ENCODE measurements at regions not wholly inside any gene's neighbourhood (a gene's known extent, or its start where the extent isn't known, plus 50 kb on each side); places are given as distances from the start of the nearest gene placed in this dataset.
"Not testable (repeated sequence)": the region's sequence is repeated elsewhere in the genome, so short reads cannot be mapped to it uniquely, and the experiment has no call there.

DNA sequence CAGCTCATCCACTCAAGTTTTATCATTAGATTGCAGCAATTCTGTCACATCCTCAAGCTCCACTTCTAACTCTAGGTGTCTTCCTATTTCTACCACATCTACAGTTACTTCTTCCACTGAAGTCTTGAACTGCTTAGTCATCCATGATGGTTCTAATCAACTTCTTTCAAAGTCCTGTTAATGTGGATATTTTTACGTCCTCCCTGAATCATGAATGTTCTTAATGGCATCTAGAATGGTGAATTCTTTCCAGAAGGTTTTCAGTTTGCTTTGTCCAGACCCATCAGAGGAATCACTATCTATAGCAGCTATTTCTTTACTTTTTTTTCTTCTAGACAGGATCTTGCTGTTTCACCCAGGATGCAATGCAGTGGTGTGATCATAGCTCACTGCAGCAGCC is 78.0 kb upstream of the RNPC3 start:
- no peak for TF ChIP-seq ZFX (IDR thresholded peaks at IDR 0.05)
- TF ChIP-seq CTCF (conservative IDR thresholded peaks at IDR 0.05) = no peak
- H3K27ac ChIP-seq = no peak overlapping the region

- no peak overlapping the region for H3K27ac ChIP-seq
- TF ChIP-seq CTCF (conservative IDR thresholded peaks at IDR 0.05) = no peak
- TF ChIP-seq ZFX (IDR thresholded peaks at IDR 0.05) = no peak
These were observed 84.2 kb upstream of the RNPC3 start for GRCh38 chr1:103441342-103441741.

GRCh38 chr1:103436568-103437100 is 88.9 kb upstream of the RNPC3 start:
- not testable (repeated sequence) for H3K27ac ChIP-seq

DNA sequence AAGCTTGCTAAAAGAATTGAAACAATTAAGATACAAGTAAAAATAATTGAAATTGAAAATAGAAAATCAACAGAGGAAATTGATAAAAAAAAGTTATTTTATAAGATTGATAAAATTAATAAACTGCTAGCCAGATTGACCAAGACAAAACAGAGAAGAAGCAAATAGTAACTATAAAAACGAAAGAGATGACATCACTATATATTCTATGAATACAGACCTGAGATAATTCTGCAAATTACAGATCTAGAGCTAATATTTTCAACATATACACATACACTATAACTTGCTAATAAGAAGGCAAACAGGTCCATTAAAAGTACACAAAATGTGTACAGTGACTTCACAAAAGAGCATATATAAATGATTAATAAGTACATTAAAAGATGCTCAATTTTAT is 90.1 kb upstream of the RNPC3 start:
- no peak overlapping the region for H3K27ac ChIP-seq
- TF ChIP-seq ZFX (IDR thresholded peaks at IDR 0.05) = no peak
- TF ChIP-seq CTCF (conservative IDR thresholded peaks at IDR 0.05) = no peak

GRCh38 chr1:103424650-103425049 is 100.8 kb upstream of the RNPC3 start:
- H3K27ac ChIP-seq = no peak overlapping the region
- TF ChIP-seq ZFX (IDR thresholded peaks at IDR 0.05) (no peak), CTCF (conservative IDR thresholded peaks at IDR 0.05) (no peak)

GRCh38 chr1:103416681-103417286 is 108.7 kb upstream of the RNPC3 start:
- H3K27ac ChIP-seq = no peak overlapping the region
- no peak for TF ChIP-seq CTCF (conservative IDR thresholded peaks at IDR 0.05)

GRCh38 chr1:103387898-103388297 is 137.6 kb upstream of the RNPC3 start:
- no peak overlapping the region for H3K27ac ChIP-seq
- TF ChIP-seq CTCF (conservative IDR thresholded peaks at IDR 0.05) (no peak), ZFX (IDR thresholded peaks at IDR 0.05) (no peak)

GRCh38 chr1:103373991-103374390 is 151.5 kb upstream of the RNPC3 start:
- no peak overlapping the region for H3K27ac ChIP-seq
- no peak for TF ChIP-seq ZFX (IDR thresholded peaks at IDR 0.05)
- no peak for TF ChIP-seq CTCF (conservative IDR thresholded peaks at IDR 0.05)

Measured in C4-2B (cell line).